SK-N-MC (cell line): ENCODE measurements at regions not wholly inside any gene's neighbourhood (a gene's known extent, or its start where the extent isn't known, plus 50 kb on each side); places are given as distances from the start of the nearest gene placed in this dataset.

ENCODE experiments used
- DNase-seq: peaks from one replicate; pipeline ENCODE4 v3.0.0-alpha.2; 2011; ENCODE audit warnings: low read depth, low spot score
- H3K27ac ChIP-seq: fragments of 200-600 bp; sonication (generic); 2 replicates; pipeline ENCODE4 v1.5.1; 2016; ENCODE audit warnings: mixed run types
- H3K36me3 ChIP-seq: fragments of 200-600 bp; sonication (generic); 2 replicates; pipeline ENCODE4 v1.6.1; 2017; ENCODE audit warnings: antibody characterized with exemption, low read length, mixed read lengths; ENCODE audit not compliant: insufficient read depth
- H3K4me3 ChIP-seq: fragments of 200-600 bp; sonication (generic); 2 replicates; pipeline ENCODE4 v1.5.1; 2016
- H3K9ac ChIP-seq: fragments of 200-600 bp; sonication (generic); 2 replicates; pipeline ENCODE4 v1.8.0; 2017; ENCODE audit warnings: mixed run types, mixed read lengths; ENCODE audit not compliant: insufficient read length
- H3K9me3 ChIP-seq: fragments of 200-600 bp; sonication (generic); 2 replicates; pipeline ENCODE4 v1.6.1; 2017; ENCODE audit warnings: low read depth, mild to moderate bottlenecking, antibody characterized with exemption, low read length, moderate library complexity, mixed read lengths
- EZH2 ChIP-seq: fragments of 200-600 bp; sonication (generic); IDR thresholded peaks from one replicate; pipeline ENCODE4 v1.6.1; 2017; ENCODE audit warnings: antibody characterized with exemption
- FOXP2 ChIP-seq: optimal IDR thresholded peaks from 2 replicates; pipeline ENCODE3; 2011; ENCODE audit warnings: mild to moderate bottlenecking, moderate library complexity; ENCODE audit not compliant: insufficient read depth; ENCODE audit errors: extremely low read length, control extremely low read depth
- POLR2AphosphoS5 ChIP-seq: IDR thresholded peaks from 2 replicates; pipeline ENCODE4 v1.6.1; 2012; ENCODE audit warnings: mild to moderate bottlenecking, low read depth, low read length, borderline replicate concordance

DNA sequence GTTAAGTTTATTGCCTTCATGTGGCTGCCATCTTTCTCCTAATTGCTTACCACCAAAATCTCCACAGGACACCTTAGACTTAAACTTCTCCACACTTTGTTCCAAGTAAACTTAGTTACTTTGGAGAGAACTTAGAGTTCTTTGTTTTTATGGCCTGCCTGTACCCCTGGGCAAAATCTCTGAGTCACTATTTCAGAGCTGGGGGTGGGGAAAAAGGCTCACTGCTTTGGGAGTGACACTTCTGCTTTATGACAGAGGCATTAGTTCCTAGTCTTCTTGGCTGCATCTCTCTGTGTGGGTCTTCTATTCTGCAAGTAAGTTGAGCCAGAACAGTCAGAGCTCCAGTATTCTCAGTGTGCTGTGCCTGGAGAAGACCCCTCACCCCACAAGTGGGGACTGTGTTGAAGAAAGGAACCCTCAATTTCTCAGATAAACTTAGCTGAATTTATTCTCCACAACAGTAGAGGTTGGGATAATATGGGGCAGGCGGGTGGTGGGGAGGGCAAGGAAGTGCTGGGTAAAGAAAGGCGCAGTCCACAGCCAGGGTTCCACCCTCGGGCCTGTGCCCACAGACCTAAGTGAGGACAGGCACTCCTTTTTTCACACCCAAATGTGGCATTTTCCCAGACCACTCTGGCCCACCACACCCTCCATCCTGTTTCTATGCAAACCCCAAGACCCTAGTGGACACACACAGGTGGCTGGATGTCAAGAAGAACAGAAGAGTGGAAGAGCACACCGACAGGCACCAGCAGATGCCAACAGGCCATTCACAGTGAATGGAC is 636.6 kb upstream of the MAN1A1 start:
- no peaks in the 10 kb centered on the region for H3K36me3 ChIP-seq
- H3K27ac ChIP-seq = no peak overlapping the region
- H3K4me3 ChIP-seq = no peak overlapping the region
- no peak overlapping the region for H3K9ac ChIP-seq
- no peak for DNase-seq
- no peak for TF ChIP-seq POLR2AphosphoS5
- no peak for TF ChIP-seq EZH2
- no peak for TF ChIP-seq FOXP2
- H3K9me3 ChIP-seq = no peaks in the 10 kb centered on the region

DNA sequence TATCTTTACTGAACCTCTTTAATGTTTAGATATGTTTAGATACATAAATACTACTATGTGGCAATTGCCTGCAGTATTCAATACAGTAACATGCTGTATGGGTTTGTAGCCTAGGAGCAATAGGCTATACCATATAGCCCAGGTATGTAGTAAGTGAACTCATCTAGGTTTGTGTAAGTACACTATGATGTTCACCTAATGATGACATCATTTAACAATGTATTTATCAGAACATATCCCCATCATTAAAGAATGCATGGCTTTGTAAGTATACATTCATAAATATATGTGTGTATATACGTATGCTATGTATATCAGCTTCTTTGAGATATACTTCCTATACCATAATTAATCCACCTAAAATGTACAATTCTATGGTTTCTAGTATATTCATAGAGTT is 631.2 kb upstream of the MAN1A1 start:
- Histone ChIP-seq H3K9me3 (no peaks in the 10 kb centered on the region), H3K9ac (no peak overlapping the region), H3K27ac (no peak overlapping the region), H3K4me3 (no peak overlapping the region), H3K36me3 (no peaks in the 10 kb centered on the region)
- DNase-seq = no peak
- TF ChIP-seq FOXP2 (no peak), EZH2 (no peak), POLR2AphosphoS5 (no peak)

DNA sequence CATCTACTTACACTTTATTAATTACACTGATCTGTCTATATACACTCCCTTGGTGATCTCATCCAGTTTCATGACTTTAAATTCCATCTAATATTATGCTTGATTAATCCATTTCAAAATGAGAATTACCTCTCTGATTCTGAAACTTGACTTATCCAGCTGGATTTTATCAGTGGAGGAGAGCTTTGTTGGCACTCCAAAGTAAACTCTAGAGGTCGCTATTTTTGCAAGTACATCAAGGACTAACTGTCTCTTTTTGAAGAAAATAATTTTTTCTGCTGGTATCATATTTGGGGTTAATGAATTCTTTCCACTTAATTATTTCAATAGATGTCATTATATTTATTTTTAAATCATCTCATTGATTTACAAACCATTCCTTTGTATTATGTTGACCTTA is 630.3 kb upstream of the MAN1A1 start:
- Histone ChIP-seq H3K36me3 (no peaks in the 10 kb centered on the region), H3K9ac (no peak overlapping the region), H3K27ac (no peak overlapping the region), H3K4me3 (no peak overlapping the region), H3K9me3 (no peaks in the 10 kb centered on the region)
- DNase-seq = no peak
- TF ChIP-seq FOXP2 (no peak), POLR2AphosphoS5 (no peak), EZH2 (no peak)

DNA sequence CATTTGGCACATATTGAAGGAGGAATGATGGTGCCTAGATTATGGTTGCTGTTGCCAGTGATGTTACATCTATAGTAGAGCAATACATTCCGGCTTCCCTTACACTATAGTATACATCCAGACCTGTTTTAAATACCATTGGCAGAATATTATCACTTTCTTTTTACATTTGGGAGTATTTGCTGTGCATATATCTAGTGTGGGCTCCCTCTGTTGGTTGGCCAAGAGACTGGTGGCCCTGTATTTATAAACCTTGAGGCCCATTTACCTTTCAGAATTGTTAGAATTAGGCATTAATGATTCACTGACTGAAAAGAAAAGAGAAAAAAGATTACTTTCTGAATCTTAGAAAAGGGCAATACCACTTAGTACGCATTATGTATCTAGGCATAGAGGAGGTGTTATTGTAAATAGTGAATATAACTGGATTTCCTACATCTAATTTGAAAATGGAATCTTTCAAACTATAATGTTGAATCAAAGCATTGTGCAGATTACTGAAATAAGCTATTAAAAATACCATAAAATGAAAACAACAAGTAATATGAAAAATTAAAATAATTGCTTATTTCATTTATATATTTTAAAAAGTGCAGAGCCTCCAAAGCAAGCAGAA is 628.8 kb upstream of the MAN1A1 start:
- no peaks in the 10 kb centered on the region for H3K9me3 ChIP-seq
- H3K27ac ChIP-seq = no peak overlapping the region
- H3K36me3 ChIP-seq = no peaks in the 10 kb centered on the region
- no peak overlapping the region for H3K4me3 ChIP-seq
- no peak overlapping the region for H3K9ac ChIP-seq
- no peak for TF ChIP-seq POLR2AphosphoS5
- no peak for TF ChIP-seq FOXP2
- TF ChIP-seq EZH2 = no peak
- DNase-seq = no peak

DNA sequence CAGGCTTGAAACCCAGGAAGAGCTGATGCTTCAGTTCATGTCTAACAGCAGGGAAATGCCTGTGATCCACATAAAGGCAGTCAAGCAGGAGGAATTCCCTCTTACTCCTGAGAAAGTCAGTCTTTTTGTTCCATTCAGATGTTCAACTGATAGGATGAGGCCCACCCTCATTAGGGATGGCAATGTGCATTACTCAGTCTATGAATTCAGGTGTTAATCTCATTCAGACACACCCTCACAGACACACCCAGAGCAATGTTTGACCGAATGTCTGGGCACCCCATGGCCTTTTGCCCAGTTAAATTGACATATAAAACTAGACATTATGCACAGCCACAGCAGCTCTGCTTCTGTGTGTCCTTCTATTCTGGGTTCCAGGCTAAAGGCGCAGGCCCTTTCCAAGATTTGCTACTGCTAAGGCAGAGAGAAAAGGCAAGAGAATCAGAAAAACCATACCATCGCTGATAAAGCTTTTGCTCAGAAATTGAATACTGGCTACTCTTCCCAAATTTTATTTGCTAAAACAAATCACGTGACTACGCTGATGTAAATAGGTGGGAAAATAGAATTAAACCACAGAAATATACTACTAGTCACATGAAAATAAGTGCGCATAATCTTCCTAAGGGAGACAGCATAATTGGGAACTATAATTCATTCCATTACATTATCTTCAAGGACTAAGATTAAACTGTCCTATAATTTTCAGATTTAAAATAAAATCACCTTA is 625.0 kb upstream of the MAN1A1 start:
- H3K4me3 ChIP-seq = no peak overlapping the region
- no peak for DNase-seq
- H3K9ac ChIP-seq = no peak overlapping the region
- TF ChIP-seq EZH2 (no peak), FOXP2 (no peak), POLR2AphosphoS5 (no peak)
- H3K36me3 ChIP-seq = no peaks in the 10 kb centered on the region
- H3K27ac ChIP-seq = no peak overlapping the region
- no peaks in the 10 kb centered on the region for H3K9me3 ChIP-seq

DNA sequence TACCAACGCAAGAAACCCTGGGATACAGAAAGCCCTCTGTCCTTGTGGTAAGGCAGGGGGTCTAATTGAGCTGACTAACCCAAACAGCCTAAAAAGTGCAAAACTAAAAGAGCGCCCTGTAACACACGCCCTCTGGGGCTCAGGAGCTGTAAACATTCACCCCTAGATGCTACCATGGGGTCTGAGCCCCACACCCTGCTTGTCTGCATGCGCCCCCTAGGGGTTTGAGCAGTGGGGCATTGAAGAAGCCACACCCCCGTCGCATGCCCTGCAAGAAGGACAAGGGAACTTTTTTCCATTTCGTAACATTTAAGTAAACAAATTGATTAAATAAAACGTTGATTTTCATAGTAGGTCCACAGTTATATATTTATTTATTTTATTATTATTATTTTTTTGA is 616.9 kb upstream of the MAN1A1 start:
- TF ChIP-seq POLR2AphosphoS5 = no peak
- no peak for TF ChIP-seq EZH2
- TF ChIP-seq FOXP2 = no peak
- no peaks in the 10 kb centered on the region for H3K9me3 ChIP-seq
- H3K4me3 ChIP-seq = no peak overlapping the region
- DNase-seq = no peak
- H3K27ac ChIP-seq = no peak overlapping the region
- H3K9ac ChIP-seq = no peak overlapping the region
- no peaks in the 10 kb centered on the region for H3K36me3 ChIP-seq

DNA sequence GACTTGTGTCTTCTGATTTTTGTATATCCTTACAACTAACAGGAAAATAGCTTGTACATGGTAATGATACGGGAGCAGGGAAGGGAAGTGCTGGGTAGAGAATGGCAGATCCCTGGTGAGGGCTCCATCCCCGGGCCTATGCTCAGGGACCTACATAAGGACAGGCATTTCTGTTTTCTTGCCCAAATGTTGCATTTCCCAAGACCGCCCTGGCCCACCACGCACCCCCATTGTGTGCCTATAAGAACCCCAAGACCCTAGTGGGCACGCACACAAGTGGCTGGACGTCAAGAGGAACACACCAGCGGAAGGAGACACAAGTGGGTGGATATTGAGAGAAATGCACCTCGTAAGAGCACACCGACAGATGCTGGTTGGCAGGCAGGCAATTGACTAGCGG is 616.3 kb upstream of the MAN1A1 start:
- Histone ChIP-seq H3K9ac (no peak overlapping the region), H3K4me3 (no peak overlapping the region), H3K9me3 (no peaks in the 10 kb centered on the region), H3K27ac (no peak overlapping the region), H3K36me3 (no peaks in the 10 kb centered on the region)
- no peak for DNase-seq
- TF ChIP-seq FOXP2 (no peak), EZH2 (no peak), POLR2AphosphoS5 (no peak)

DNA sequence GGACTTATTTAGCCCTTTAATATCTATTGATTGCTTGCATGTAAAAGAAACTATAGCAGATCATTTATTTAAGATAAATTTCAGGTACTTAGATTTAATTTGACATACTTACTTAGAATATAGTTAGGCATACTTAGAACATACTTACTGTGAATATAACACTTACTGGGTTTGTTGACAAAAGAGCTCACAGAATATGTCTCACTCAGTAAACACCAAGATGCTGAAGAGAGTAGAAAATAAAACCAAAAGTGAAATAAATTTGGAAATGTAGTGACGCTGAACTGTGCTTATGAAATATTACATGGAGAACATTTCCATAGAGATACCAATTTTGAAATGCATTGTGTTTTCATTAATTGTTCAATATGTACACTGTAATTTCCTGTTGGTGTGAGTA is 615.4 kb upstream of the MAN1A1 start:
- Histone ChIP-seq H3K9me3 (no peaks in the 10 kb centered on the region), H3K9ac (no peak overlapping the region), H3K4me3 (no peak overlapping the region), H3K36me3 (no peaks in the 10 kb centered on the region), H3K27ac (no peak overlapping the region)
- no peak for TF ChIP-seq POLR2AphosphoS5
- no peak for TF ChIP-seq EZH2
- no peak for TF ChIP-seq FOXP2
- no peak for DNase-seq

DNA sequence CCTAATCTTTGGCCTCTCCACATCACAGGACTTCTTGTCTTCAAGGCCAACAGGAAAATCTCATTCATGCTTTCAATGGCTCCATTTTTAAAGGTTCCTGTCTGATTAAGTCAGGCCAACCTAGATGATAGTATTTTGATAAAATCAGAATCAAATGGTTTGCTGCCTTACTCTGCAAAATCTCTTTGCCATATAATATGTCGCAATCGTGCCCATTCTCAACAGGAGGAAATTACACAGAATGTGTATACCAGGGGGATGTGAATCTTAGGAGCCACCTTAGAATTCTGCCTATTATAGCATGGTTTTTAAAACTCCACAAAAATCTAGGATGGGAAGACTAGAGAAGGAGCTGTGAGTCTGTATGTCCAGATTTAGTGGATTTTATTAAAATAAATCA is 612.9 kb upstream of the MAN1A1 start:
- Histone ChIP-seq H3K36me3 (no peaks in the 10 kb centered on the region), H3K4me3 (no peak overlapping the region), H3K9ac (no peak overlapping the region), H3K27ac (no peak overlapping the region), H3K9me3 (no peaks in the 10 kb centered on the region)
- DNase-seq = peak; percentile 20
- no peak for TF ChIP-seq POLR2AphosphoS5
- TF ChIP-seq FOXP2 = no peak
- TF ChIP-seq EZH2 = no peak
